GM23338 (cell line): ENCODE measurements at regions not wholly inside any gene's neighbourhood (a gene's known extent, or its start where the extent isn't known, plus 50 kb on each side); places are given as distances from the start of the nearest gene placed in this dataset.
A peak's percentile ranks its signal among the peaks of the same experiment; 100 is the strongest.

Experiments used
- ATAC-seq: fragments of 200-7000 bp; cut with Tn5 transposase; 3 replicates; pipeline ENCODE4 v1.9.1; 2020
- DNase-seq: peaks from one replicate; pipeline ENCODE4 v3.0.0-alpha.2; 2015; ENCODE audit warnings: low spot score
- H2AFZ ChIP-seq: fragments of 200-600 bp; sonication (generic); 2 replicates; pipeline ENCODE4 v1.8.0; 2016; ENCODE audit warnings: antibody characterized with exemption, mild to moderate bottlenecking, moderate library complexity
- H3F3A ChIP-seq: fragments of 200-600 bp; sonication (generic); replicated peaks from 2 replicates; pipeline ENCODE4 v1.8.0; 2017; ENCODE audit warnings: antibody characterized with exemption, mixed run types, low read depth
- H3K27ac ChIP-seq: fragments of 200-600 bp; sonication (generic); 2 replicates; pipeline ENCODE4 v1.6.1; 2016; ENCODE audit warnings: low read depth
- H3K27me3 ChIP-seq: fragments of 200-600 bp; sonication (generic); 2 replicates; pipeline ENCODE4 v1.8.0; 2016; ENCODE audit warnings: mild to moderate bottlenecking, mixed run types, moderate library complexity; ENCODE audit not compliant: insufficient read depth
- H3K36me3 ChIP-seq: fragments of 200-600 bp; sonication (generic); 2 replicates; pipeline ENCODE4 v1.8.0; 2016; ENCODE audit warnings: mild to moderate bottlenecking; ENCODE audit not compliant: insufficient read depth
- H3K4me1 ChIP-seq: fragments of 200-600 bp; sonication (generic); 2 replicates; pipeline ENCODE4 v1.8.0; 2016; ENCODE audit warnings: mild to moderate bottlenecking, moderate library complexity; ENCODE audit not compliant: insufficient read depth
- H3K4me2 ChIP-seq: fragments of 200-600 bp; sonication (generic); 2 replicates; pipeline ENCODE4 v1.7.1; 2017; ENCODE audit warnings: mixed run types
- H3K4me3 ChIP-seq: fragments of 200-600 bp; sonication (generic); 2 replicates; pipeline ENCODE4 v1.6.1; 2016; ENCODE audit warnings: mixed run types
- H3K79me2 ChIP-seq: fragments of 200-600 bp; sonication (generic); replicated peaks from 2 replicates; pipeline ENCODE4 v1.8.0; 2017; ENCODE audit warnings: mild to moderate bottlenecking; ENCODE audit not compliant: insufficient read depth
- H3K9me2 ChIP-seq: fragments of 200-600 bp; sonication (generic); 2 replicates; pipeline ENCODE4 v1.8.0; 2017; ENCODE audit not compliant: insufficient read depth
- H4K20me1 ChIP-seq: fragments of 200-600 bp; sonication (generic); replicated peaks from 2 replicates; pipeline ENCODE4 v1.8.0; 2017; ENCODE audit warnings: mild to moderate bottlenecking; ENCODE audit not compliant: insufficient read depth
- H3K27ac Mint-ChIP-seq: 2 replicates; pipeline ENCODE4 v1.8.0; 2020; ENCODE audit warnings: inconsistent platforms, mild to moderate bottlenecking, moderate library complexity, mixed read lengths
- H3K27me3 Mint-ChIP-seq: 3 replicates; pipeline ENCODE4 v1.8.0; 2022; ENCODE audit warnings: low read depth, mild to moderate bottlenecking, moderate library complexity, mixed read lengths, inconsistent platforms; ENCODE audit not compliant: insufficient read depth, poor library complexity
- H3K36me3 Mint-ChIP-seq: 3 replicates; pipeline ENCODE4 v1.8.0; 2021; ENCODE audit warnings: low read depth, mild to moderate bottlenecking, inconsistent platforms, moderate library complexity, mixed read lengths
- H3K4me1 Mint-ChIP-seq: 3 replicates; pipeline ENCODE4 v1.8.0; 2020; ENCODE audit warnings: mild to moderate bottlenecking, inconsistent platforms, mixed read lengths
- H3K4me3 Mint-ChIP-seq: 3 replicates; pipeline ENCODE4 v1.8.0; 2021; ENCODE audit warnings: moderate library complexity, mild to moderate bottlenecking, inconsistent platforms, mixed read lengths
- H3K9me3 Mint-ChIP-seq: 3 replicates; pipeline ENCODE4 v1.8.0; 2020; ENCODE audit warnings: moderate library complexity, mild to moderate bottlenecking, inconsistent platforms, mixed read lengths
- EZH2phosphoT487 ChIP-seq: fragments of 200-600 bp; sonication (generic); IDR thresholded peaks from one replicate; pipeline ENCODE4 v1.8.1; 2018; ENCODE audit warnings: antibody characterized with exemption; ENCODE audit not compliant: unreplicated experiment
- NANOG ChIP-seq: IDR thresholded peaks from 2 replicates; pipeline ENCODE4 v1.6.1; 2016; ENCODE audit warnings: antibody characterized with exemption, borderline replicate concordance
- POLR2AphosphoS5 ChIP-seq: IDR thresholded peaks from 2 replicates; pipeline ENCODE4 v1.6.1; 2016; ENCODE audit warnings: antibody characterized with exemption, low read depth
- STAT1 ChIP-seq: IDR thresholded peaks from one replicate; pipeline ENCODE4 v1.6.1; 2016; ENCODE audit warnings: antibody characterized with exemption; ENCODE audit not compliant: unreplicated experiment
- ZNF331 ChIP-seq: fragments of 250-450 bp; sonication (Bioruptor Pico); IDR thresholded peaks from 2 replicates; pipeline ENCODE4 v1.5.0; 2020; ENCODE audit warnings: low read depth, mild to moderate bottlenecking, moderate library complexity
- TF ChIP-seq, protein P1 (sequence below): IDR thresholded peaks from one replicate; pipeline ENCODE4 v1.6.1; 2018; ENCODE audit warnings: antibody characterized with exemption; ENCODE audit not compliant: unreplicated experiment
- TF ChIP-seq, protein P2 (sequence below): IDR thresholded peaks from 2 replicates; pipeline ENCODE4 v1.6.1; 2016; ENCODE audit warnings: antibody characterized with exemption
- TF ChIP-seq, protein P3 (sequence below), 2 experiments: fragments of 200-600 bp in 1 of 2; sonication (generic) in 1 of 2; conservative IDR thresholded peaks; 2 replicates each; pipeline versions ENCODE4 v1.5.1 to v1.6.1; 2016 to 2017; ENCODE audit warnings: antibody characterized with exemption in 2 of 2, low read depth in 2 of 2, mild to moderate bottlenecking in 2 of 2, moderate library complexity in 1 of 2

- TF ChIP-seq, protein P1, sequence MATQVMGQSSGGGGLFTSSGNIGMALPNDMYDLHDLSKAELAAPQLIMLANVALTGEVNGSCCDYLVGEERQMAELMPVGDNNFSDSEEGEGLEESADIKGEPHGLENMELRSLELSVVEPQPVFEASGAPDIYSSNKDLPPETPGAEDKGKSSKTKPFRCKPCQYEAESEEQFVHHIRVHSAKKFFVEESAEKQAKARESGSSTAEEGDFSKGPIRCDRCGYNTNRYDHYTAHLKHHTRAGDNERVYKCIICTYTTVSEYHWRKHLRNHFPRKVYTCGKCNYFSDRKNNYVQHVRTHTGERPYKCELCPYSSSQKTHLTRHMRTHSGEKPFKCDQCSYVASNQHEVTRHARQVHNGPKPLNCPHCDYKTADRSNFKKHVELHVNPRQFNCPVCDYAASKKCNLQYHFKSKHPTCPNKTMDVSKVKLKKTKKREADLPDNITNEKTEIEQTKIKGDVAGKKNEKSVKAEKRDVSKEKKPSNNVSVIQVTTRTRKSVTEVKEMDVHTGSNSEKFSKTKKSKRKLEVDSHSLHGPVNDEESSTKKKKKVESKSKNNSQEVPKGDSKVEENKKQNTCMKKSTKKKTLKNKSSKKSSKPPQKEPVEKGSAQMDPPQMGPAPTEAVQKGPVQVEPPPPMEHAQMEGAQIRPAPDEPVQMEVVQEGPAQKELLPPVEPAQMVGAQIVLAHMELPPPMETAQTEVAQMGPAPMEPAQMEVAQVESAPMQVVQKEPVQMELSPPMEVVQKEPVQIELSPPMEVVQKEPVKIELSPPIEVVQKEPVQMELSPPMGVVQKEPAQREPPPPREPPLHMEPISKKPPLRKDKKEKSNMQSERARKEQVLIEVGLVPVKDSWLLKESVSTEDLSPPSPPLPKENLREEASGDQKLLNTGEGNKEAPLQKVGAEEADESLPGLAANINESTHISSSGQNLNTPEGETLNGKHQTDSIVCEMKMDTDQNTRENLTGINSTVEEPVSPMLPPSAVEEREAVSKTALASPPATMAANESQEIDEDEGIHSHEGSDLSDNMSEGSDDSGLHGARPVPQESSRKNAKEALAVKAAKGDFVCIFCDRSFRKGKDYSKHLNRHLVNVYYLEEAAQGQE, result no peak
- no peak for TF ChIP-seq STAT1
- TF ChIP-seq, protein P2, sequence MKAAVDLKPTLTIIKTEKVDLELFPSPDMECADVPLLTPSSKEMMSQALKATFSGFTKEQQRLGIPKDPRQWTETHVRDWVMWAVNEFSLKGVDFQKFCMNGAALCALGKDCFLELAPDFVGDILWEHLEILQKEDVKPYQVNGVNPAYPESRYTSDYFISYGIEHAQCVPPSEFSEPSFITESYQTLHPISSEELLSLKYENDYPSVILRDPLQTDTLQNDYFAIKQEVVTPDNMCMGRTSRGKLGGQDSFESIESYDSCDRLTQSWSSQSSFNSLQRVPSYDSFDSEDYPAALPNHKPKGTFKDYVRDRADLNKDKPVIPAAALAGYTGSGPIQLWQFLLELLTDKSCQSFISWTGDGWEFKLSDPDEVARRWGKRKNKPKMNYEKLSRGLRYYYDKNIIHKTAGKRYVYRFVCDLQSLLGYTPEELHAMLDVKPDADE, result no peak
- TF ChIP-seq, protein P3, sequence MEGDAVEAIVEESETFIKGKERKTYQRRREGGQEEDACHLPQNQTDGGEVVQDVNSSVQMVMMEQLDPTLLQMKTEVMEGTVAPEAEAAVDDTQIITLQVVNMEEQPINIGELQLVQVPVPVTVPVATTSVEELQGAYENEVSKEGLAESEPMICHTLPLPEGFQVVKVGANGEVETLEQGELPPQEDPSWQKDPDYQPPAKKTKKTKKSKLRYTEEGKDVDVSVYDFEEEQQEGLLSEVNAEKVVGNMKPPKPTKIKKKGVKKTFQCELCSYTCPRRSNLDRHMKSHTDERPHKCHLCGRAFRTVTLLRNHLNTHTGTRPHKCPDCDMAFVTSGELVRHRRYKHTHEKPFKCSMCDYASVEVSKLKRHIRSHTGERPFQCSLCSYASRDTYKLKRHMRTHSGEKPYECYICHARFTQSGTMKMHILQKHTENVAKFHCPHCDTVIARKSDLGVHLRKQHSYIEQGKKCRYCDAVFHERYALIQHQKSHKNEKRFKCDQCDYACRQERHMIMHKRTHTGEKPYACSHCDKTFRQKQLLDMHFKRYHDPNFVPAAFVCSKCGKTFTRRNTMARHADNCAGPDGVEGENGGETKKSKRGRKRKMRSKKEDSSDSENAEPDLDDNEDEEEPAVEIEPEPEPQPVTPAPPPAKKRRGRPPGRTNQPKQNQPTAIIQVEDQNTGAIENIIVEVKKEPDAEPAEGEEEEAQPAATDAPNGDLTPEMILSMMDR (conservative IDR thresholded peaks at IDR 0.05; ENCODE audit: low read depth in 2 of 2), result no peak
Measured at GRCh38 chr4:119873794-119874325, 192.8 kb downstream of the MAD2L1 start (continued).

DNA sequence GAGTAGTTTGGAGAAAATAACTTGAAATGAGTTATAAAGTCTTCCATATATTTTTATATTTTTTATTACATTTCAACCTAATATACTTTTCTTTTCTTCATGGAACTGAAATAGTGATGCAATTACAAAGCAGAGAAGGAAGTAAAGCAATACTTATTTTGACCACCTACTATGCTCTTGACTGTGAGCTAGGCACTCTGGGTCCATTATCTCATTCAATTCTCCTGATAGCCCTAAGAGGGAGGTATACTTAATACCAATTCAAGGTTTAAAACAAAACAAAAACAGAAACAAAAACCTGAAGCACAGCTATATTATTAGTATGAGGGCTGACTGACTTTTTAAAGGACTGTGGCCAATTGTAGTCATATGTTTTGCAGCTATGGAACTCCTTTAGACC lies 193.5 kb downstream of the MAD2L1 start:
- Histone ChIP-seq H3K4me1 (no peaks in the 10 kb centered on the region; the same call in 1 of the 2 replicates), H3K4me3 (no peak overlapping the region), H3K36me3 (no peaks in the 10 kb centered on the region), H3K27ac (no peak overlapping the region), H3K27me3 (no peaks in the 10 kb centered on the region), H3F3A (no peaks in the 10 kb centered on the region), H3K79me2 (no peaks in the 10 kb centered on the region), H2AFZ (no peak overlapping the region), H4K20me1 (no peaks in the 10 kb centered on the region), H3K9me2 (no peaks in the 10 kb centered on the region), H3K4me2 (no peak overlapping the region)
- no peaks in the 10 kb centered on the region for H3K9me3 Mint-ChIP-seq
- no peak for TF ChIP-seq NANOG
- TF ChIP-seq EZH2phosphoT487, result no peak
- TF ChIP-seq ZNF331 (CRISPR knock-in tag), result no peak
- TF ChIP-seq, protein P2, result no peak
- no peak for TF ChIP-seq POLR2AphosphoS5
- TF ChIP-seq, protein P3 (conservative IDR thresholded peaks at IDR 0.05; ENCODE audit: low read depth in 2 of 2), result peak in 1 of 2 experiments; percentile 16; a peak in 1 of 4 replicates
- no peak overlapping the region for H3K4me3 Mint-ChIP-seq
- DNase-seq (peak; percentile 27), ATAC-seq (peak; percentile 63)
- no peaks in the 10 kb centered on the region for H3K36me3 Mint-ChIP-seq
- no peaks in the 10 kb centered on the region for H3K4me1 Mint-ChIP-seq
- H3K27me3 Mint-ChIP-seq, result no peaks in the 10 kb centered on the region
- no peak overlapping the region for H3K27ac Mint-ChIP-seq
